ENCODE measurements at regions not wholly inside any gene's neighbourhood (a gene's known extent, or its start where the extent isn't known, plus 50 kb on each side); places are given as distances from the start of the nearest gene placed in this dataset.

DNA sequence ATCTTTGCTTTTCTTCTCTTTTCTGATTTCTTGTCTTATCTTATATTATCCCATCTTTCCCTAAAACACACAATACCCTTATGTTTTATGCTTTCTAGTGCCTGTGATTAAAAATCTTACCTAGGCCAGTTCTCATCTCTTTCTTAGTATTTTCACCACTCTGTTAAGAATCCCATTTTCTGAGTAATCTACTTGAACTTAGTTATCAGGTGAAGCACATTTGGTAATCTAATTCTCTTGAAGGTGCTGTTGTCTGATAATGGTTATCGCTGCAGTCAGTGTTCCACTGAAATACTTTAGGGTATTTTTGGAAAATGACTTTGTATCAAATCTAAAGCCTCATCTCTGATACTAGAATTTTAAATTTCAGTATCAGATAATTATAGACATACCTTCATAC lies 192.5 kb upstream of the MAN1A1 start (continued):
- TF ChIP-seq, protein P1, sequence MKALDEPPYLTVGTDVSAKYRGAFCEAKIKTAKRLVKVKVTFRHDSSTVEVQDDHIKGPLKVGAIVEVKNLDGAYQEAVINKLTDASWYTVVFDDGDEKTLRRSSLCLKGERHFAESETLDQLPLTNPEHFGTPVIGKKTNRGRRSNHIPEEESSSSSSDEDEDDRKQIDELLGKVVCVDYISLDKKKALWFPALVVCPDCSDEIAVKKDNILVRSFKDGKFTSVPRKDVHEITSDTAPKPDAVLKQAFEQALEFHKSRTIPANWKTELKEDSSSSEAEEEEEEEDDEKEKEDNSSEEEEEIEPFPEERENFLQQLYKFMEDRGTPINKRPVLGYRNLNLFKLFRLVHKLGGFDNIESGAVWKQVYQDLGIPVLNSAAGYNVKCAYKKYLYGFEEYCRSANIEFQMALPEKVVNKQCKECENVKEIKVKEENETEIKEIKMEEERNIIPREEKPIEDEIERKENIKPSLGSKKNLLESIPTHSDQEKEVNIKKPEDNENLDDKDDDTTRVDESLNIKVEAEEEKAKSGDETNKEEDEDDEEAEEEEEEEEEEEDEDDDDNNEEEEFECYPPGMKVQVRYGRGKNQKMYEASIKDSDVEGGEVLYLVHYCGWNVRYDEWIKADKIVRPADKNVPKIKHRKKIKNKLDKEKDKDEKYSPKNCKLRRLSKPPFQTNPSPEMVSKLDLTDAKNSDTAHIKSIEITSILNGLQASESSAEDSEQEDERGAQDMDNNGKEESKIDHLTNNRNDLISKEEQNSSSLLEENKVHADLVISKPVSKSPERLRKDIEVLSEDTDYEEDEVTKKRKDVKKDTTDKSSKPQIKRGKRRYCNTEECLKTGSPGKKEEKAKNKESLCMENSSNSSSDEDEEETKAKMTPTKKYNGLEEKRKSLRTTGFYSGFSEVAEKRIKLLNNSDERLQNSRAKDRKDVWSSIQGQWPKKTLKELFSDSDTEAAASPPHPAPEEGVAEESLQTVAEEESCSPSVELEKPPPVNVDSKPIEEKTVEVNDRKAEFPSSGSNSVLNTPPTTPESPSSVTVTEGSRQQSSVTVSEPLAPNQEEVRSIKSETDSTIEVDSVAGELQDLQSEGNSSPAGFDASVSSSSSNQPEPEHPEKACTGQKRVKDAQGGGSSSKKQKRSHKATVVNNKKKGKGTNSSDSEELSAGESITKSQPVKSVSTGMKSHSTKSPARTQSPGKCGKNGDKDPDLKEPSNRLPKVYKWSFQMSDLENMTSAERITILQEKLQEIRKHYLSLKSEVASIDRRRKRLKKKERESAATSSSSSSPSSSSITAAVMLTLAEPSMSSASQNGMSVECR (CRISPR knock-in tag; IDR thresholded peaks at IDR 0.05) = no peak
- TF ChIP-seq DPF2 (IDR thresholded peaks at IDR 0.05) (peak; percentile 98), MED1 (CRISPR knock-in tag; IDR thresholded peaks at IDR 0.05; ENCODE audit: borderline replicate concordance) (no peak), EP400 (IDR thresholded peaks at IDR 0.05) (peak; percentile 55; the same call in 1 of the 2 replicates), SMARCA4 (IDR thresholded peaks at IDR 0.05) (peak; percentile 99), POLR2H (tag; IDR thresholded peaks at IDR 0.05; ENCODE audit: low read depth) (peak; percentile 52; the same call in 1 of the 2 replicates), RAD21 (CRISPR knock-in tag; conservative IDR thresholded peaks at IDR 0.05 in 1 of 2, IDR thresholded peaks at IDR 0.05 in 1 of 2) (peak in 1 of 2 experiments; percentile 14; a peak in 1 of 4 replicates), HLTF (IDR thresholded peaks at IDR 0.05) (peak; percentile 21; the same call in 1 of the 2 replicates), JUND (IDR thresholded peaks at IDR 0.05; ENCODE audit: borderline replicate concordance, low read depth, low read length) (peak; percentile 82; the same call in 1 of the 2 replicates), JUND (tag; IDR thresholded peaks at IDR 0.05; ENCODE audit: borderline replicate concordance, low read depth, low read length) (peak; percentile 11; the same call in 1 of the 3 replicates), ZNF589 (CRISPR knock-in tag; IDR thresholded peaks at IDR 0.05; ENCODE audit: low read depth) (peak; percentile 71; the same call in 1 of the 2 replicates), NBN (IDR thresholded peaks at IDR 0.05; ENCODE audit: low read depth) (peak; percentile 73), KHSRP (IDR thresholded peaks at IDR 0.05) (peak; percentile 92), JUN (IDR thresholded peaks at IDR 0.05; ENCODE audit: borderline replicate concordance, low read depth, low read length) (peak; percentile 67), JUN (CRISPR knock-in tag; IDR thresholded peaks at IDR 0.05; ENCODE audit: borderline replicate concordance) (no peak), NFE2 (IDR thresholded peaks at IDR 0.05; ENCODE audit: low read depth) (peak; percentile 51), ETV6 (IDR thresholded peaks at IDR 0.05; ENCODE audit: borderline replicate concordance in 1 of 2, low read depth in 2 of 2, low read length in 1 of 2) (peak in 1 of 2 experiments; percentile 73; a peak in 1 of 4 replicates), ETV6 (CRISPR knock-in tag; IDR thresholded peaks at IDR 0.05; ENCODE audit: borderline replicate concordance) (no peak), TBL1XR1 (IDR thresholded peaks at IDR 0.05; ENCODE audit: low read length in 2 of 2) (peak in 1 of 2 experiments; percentile 99; a peak in 2 of 4 replicates), MBD2 (IDR thresholded peaks at IDR 0.05; ENCODE audit: borderline replicate concordance, low read depth) (peak; percentile 41; the same call in 1 of the 2 replicates), MTA1 (IDR thresholded peaks at IDR 0.05; ENCODE audit: borderline replicate concordance) (peak; percentile 89), PRPF4 (IDR thresholded peaks at IDR 0.05; ENCODE audit: insufficient read depth, low read depth, low read length, poor library complexity, severe bottlenecking) (no peak), RHOXF2B (CRISPR knock-in tag; conservative IDR thresholded peaks at IDR 0.05) (no peak), ARNT (IDR thresholded peaks at IDR 0.05) (peak; percentile 86 to 92)
- TF ChIP-seq, protein P2, sequence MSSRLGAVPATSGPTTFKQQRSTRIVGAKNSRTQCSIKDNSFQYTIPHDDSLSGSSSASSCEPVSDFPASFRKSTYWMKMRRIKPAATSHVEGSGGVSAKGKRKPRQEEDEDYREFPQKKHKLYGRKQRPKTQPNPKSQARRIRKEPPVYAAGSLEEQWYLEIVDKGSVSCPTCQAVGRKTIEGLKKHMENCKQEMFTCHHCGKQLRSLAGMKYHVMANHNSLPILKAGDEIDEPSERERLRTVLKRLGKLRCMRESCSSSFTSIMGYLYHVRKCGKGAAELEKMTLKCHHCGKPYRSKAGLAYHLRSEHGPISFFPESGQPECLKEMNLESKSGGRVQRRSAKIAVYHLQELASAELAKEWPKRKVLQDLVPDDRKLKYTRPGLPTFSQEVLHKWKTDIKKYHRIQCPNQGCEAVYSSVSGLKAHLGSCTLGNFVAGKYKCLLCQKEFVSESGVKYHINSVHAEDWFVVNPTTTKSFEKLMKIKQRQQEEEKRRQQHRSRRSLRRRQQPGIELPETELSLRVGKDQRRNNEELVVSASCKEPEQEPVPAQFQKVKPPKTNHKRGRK (tag; IDR thresholded peaks at IDR 0.05) = no peak; the same call in 1 of the 2 replicates
- TF ChIP-seq, protein P3, sequence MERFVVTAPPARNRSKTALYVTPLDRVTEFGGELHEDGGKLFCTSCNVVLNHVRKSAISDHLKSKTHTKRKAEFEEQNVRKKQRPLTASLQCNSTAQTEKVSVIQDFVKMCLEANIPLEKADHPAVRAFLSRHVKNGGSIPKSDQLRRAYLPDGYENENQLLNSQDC (CRISPR knock-in tag; IDR thresholded peaks at IDR 0.05) = peak; percentile 11; the same call in 1 of the 2 replicates
